ENCODE measurements at regions not wholly inside any gene's neighbourhood (a gene's known extent, or its start where the extent isn't known, plus 50 kb on each side); places are given as distances from the start of the nearest gene placed in this dataset.

- no peaks in the 10 kb centered on the region for H3K79me2 ChIP-seq
- no peak for TF ChIP-seq CTCF (IDR thresholded peaks at IDR 0.05)
- no peak overlapping the region for H3K4me2 ChIP-seq (ENCODE audit: low read length)
- no peaks in the 10 kb centered on the region for H3K9me3 ChIP-seq (ENCODE audit: control insufficient read depth, low read length)
- H3K9ac ChIP-seq, result no peak overlapping the region
- H3K4me3 ChIP-seq (ENCODE audit: low read depth, low read length), result no peak overlapping the region
- no peaks in the 10 kb centered on the region for H3K36me3 ChIP-seq (ENCODE audit: control insufficient read depth, insufficient read depth, low read length)
- no peak overlapping the region for H3K27ac ChIP-seq
- H2AFZ ChIP-seq, result no peak overlapping the region
- H3K4me1 ChIP-seq, result peaks cover 6% of the 10 kb centered on the region
- no peaks in the 10 kb centered on the region for H3K27me3 ChIP-seq (ENCODE audit: control insufficient read depth, insufficient read depth, low read length)
These were observed 87.3 kb upstream of the NHSL1 start for GRCh38 chr6:138586638-138587037.

GRCh38 chr6:138588805-138589434, 89.6 kb upstream of the NHSL1 start:
- Histone ChIP-seq H3K79me2 (no peaks in the 10 kb centered on the region), H3K9me3 (ENCODE audit: control insufficient read depth, low read length) (no peaks in the 10 kb centered on the region), H3K27ac (no peak overlapping the region), H3K4me1 (peaks cover 2% of the 10 kb centered on the region), H3K4me2 (ENCODE audit: low read length) (no peak overlapping the region), H3K4me3 (ENCODE audit: low read depth, low read length) (no peak overlapping the region), H3K27me3 (ENCODE audit: control insufficient read depth, insufficient read depth, low read length) (no peaks in the 10 kb centered on the region), H3K36me3 (ENCODE audit: control insufficient read depth, insufficient read depth, low read length) (no peaks in the 10 kb centered on the region), H3K9ac (no peak overlapping the region), H2AFZ (peak overlapping the region; percentile 7)
- TF ChIP-seq CTCF (IDR thresholded peaks at IDR 0.05), result peak; percentile 93

- H3K4me3 ChIP-seq (ENCODE audit: low read depth, low read length), result no peak overlapping the region
- no peaks in the 10 kb centered on the region for H3K27me3 ChIP-seq (ENCODE audit: control insufficient read depth, insufficient read depth, low read length)
- no peak overlapping the region for H3K9ac ChIP-seq
- H3K4me1 ChIP-seq, result peaks cover 2% of the 10 kb centered on the region
- H3K27ac ChIP-seq, result no peak overlapping the region
- H3K36me3 ChIP-seq (ENCODE audit: control insufficient read depth, insufficient read depth, low read length), result no peaks in the 10 kb centered on the region
- H3K9me3 ChIP-seq (ENCODE audit: control insufficient read depth, low read length), result no peaks in the 10 kb centered on the region
- H3K4me2 ChIP-seq (ENCODE audit: low read length), result no peak overlapping the region
- peak overlapping the region; percentile 5 for H2AFZ ChIP-seq
- H3K79me2 ChIP-seq, result no peaks in the 10 kb centered on the region
- TF ChIP-seq CTCF (IDR thresholded peaks at IDR 0.05), result peak; percentile 92
These were observed 91.8 kb upstream of the NHSL1 start for GRCh38 chr6:138590796-138591709.

- no peak overlapping the region for H3K4me3 ChIP-seq (ENCODE audit: low read depth, low read length)
- no peak overlapping the region for H3K9ac ChIP-seq
- TF ChIP-seq CTCF (IDR thresholded peaks at IDR 0.05), result no peak
- H3K79me2 ChIP-seq, result no peaks in the 10 kb centered on the region
- H3K36me3 ChIP-seq (ENCODE audit: control insufficient read depth, insufficient read depth, low read length), result no peaks in the 10 kb centered on the region
- H3K9me3 ChIP-seq (ENCODE audit: control insufficient read depth, low read length), result no peaks in the 10 kb centered on the region
- no peaks in the 10 kb centered on the region for H3K27me3 ChIP-seq (ENCODE audit: control insufficient read depth, insufficient read depth, low read length)
- no peak overlapping the region for H2AFZ ChIP-seq
- H3K27ac ChIP-seq, result peak overlapping the region; percentile 22
- peaks cover 2% of the 10 kb centered on the region for H3K4me1 ChIP-seq
- H3K4me2 ChIP-seq (ENCODE audit: low read length), result no peak overlapping the region
These were observed 93.4 kb upstream of the NHSL1 start for GRCh38 chr6:138592749-138593123.

Measured in parathyroid adenoma (tissue), 2 donors.